Thyroid gland (tissue), 4 donors: ENCODE measurements at regions not wholly inside any gene's neighbourhood (a gene's known extent, or its start where the extent isn't known, plus 50 kb on each side); places are given as distances from the start of the nearest gene placed in this dataset.

Experiments used
- DNase-seq, 2 donors: peaks; one replicate each; pipeline ENCODE4 v3.0.0-alpha.2; 2019
- H3K27ac ChIP-seq, 3 donors: fragments of 200-600 bp; sonication (generic); 1 replicate in 2 of 3; 2 replicates in 1 of 3; pipeline ENCODE4 v1.5.1; 2016 to 2019; ENCODE audit warnings: mild to moderate bottlenecking in 1 of 3, moderate library complexity in 1 of 3
- H3K27me3 ChIP-seq: fragments of 200-600 bp; sonication (generic); one replicate; pipeline ENCODE4 v1.5.1; 2019
- H3K36me3 ChIP-seq, 2 donors: fragments of 200-600 bp; sonication (generic); one replicate each; pipeline ENCODE4 v1.5.1; 2016 to 2019
- H3K4me1 ChIP-seq, 2 donors: fragments of 200-600 bp; sonication (generic); one replicate each; pipeline ENCODE4 v1.5.1; 2017 to 2019
- H3K4me3 ChIP-seq, 3 donors: fragments of 200-600 bp; sonication (generic); replicated peaks in 1 of 3; 1 replicate in 2 of 3; 2 replicates in 1 of 3; pipeline ENCODE4 v1.5.1; 2016; ENCODE audit warnings: mild to moderate bottlenecking in 1 of 3
- H3K9me3 ChIP-seq: fragments of 200-600 bp; sonication (generic); one replicate; pipeline ENCODE4 v1.5.1; 2017
- POLR2A ChIP-seq, 2 donors: fragments of 450-650 bp; IDR thresholded peaks; one replicate each; pipeline ENCODE4 v1.6.1; 2017; ENCODE audit warnings: antibody characterized with exemption in 2 of 2, mild to moderate bottlenecking in 2 of 2, moderate library complexity in 1 of 2
- WGBS, 2 donors: methylation state at CpG; one replicate each; pipeline ENCODE4 v1.1.5; 2017; 5-methylcytosine and 5-hydroxymethylcytosine counted together
- intact Hi-C: fragments of 100-400 bp; cut with DNase I; formaldehyde crosslinking; loops from one replicate; pipeline ENCODE4 v1.15.1; 2023
- TF ChIP-seq, protein P1 (sequence below), 6 experiments: fragments of 200-600 bp in 3 of 6; fragments of 450-650 bp in 3 of 6; sonication (generic) in 3 of 6; IDR thresholded peaks; one replicate each; pipeline ENCODE4 v1.5.1; 2016 to 2019; ENCODE audit warnings: antibody characterized with exemption in 6 of 6, mild to moderate bottlenecking in 2 of 6, inconsistent platforms in 1 of 6, moderate library complexity in 1 of 6

DNA sequence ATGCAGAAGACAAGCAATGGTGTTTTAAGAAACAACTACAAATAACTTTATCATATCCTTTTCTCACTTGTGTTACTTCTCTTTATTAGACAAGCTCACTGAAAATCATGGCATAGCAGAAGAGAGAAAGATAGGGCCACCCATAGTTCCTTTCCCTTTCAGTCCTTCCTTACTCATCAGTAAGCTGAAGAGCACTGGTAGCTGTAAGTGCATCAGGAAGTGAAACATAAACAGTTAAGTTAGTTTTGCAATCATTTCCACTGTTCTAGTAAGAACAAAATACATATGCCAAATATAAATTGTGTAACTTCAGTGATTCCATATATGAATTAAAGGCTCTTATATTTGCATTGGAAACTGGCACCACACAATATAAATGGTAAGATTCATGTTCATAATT, 220.1 kb downstream of the HACE1 start:
- Histone ChIP-seq H3K4me1 (peaks cover 6 to 10% of the 10 kb centered on the region in 2 donors), H3K9me3 (no peaks in the 10 kb centered on the region), H3K27me3 (no peaks in the 10 kb centered on the region), H3K4me3 (no peak overlapping the region), H3K27ac (peak overlapping the region in 1 of 3 donors; percentile 28), H3K36me3 (no peaks in the 10 kb centered on the region)
- intact Hi-C loops = no loop called here
- no peak for DNase-seq
- TF ChIP-seq POLR2A (IDR thresholded peaks at IDR 0.05) = no peak
- TF ChIP-seq, protein P1, sequence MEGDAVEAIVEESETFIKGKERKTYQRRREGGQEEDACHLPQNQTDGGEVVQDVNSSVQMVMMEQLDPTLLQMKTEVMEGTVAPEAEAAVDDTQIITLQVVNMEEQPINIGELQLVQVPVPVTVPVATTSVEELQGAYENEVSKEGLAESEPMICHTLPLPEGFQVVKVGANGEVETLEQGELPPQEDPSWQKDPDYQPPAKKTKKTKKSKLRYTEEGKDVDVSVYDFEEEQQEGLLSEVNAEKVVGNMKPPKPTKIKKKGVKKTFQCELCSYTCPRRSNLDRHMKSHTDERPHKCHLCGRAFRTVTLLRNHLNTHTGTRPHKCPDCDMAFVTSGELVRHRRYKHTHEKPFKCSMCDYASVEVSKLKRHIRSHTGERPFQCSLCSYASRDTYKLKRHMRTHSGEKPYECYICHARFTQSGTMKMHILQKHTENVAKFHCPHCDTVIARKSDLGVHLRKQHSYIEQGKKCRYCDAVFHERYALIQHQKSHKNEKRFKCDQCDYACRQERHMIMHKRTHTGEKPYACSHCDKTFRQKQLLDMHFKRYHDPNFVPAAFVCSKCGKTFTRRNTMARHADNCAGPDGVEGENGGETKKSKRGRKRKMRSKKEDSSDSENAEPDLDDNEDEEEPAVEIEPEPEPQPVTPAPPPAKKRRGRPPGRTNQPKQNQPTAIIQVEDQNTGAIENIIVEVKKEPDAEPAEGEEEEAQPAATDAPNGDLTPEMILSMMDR (IDR thresholded peaks at IDR 0.05) = no peak

DNA sequence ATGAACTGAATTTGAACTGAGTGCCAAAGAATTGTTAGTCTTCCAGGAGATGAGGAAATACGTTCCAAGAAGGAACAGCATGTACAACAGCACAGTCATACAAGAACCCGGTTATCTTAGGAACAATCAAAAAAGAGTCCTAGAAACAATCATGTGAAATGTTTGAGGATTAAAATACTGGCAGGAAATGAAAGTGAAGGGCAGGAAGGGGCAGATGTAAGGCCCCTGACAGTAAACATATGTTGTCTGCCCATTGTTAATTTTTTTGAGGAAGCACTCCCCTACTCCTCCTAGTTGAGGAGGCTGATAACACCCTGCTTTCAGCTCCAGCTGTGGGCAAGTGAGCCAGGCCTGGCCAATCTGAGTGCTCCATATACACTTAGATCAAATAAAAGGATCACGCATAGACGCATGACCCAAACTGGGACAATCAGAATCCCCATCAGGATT, 220.9 kb downstream of the HACE1 start:
- Histone ChIP-seq H3K36me3 (no peaks in the 10 kb centered on the region), H3K27me3 (no peaks in the 10 kb centered on the region), H3K9me3 (no peaks in the 10 kb centered on the region), H3K4me1 (peaks cover 6 to 10% of the 10 kb centered on the region in 2 donors), H3K27ac (peak overlapping the region in 1 of 3 donors; percentile 28), H3K4me3 (no peak overlapping the region)
- TF ChIP-seq, protein P1 (IDR thresholded peaks at IDR 0.05) = no peak
- TF ChIP-seq POLR2A (IDR thresholded peaks at IDR 0.05) = no peak
- 67 to 76% methylated on average over 4 of the region's 4 CpGs for WGBS, 2 donors
- no peak for DNase-seq
- intact Hi-C loops = no loop called here

- no peaks in the 10 kb centered on the region for H3K36me3 ChIP-seq
- WGBS, 2 donors = 84 to 91% methylated on average over 4 of the region's 4 CpGs
- no peak overlapping the region for H3K27ac ChIP-seq
- no peaks in the 10 kb centered on the region for H3K4me1 ChIP-seq
- no peak for TF ChIP-seq POLR2A (IDR thresholded peaks at IDR 0.05)
- TF ChIP-seq, protein P1 (IDR thresholded peaks at IDR 0.05) = no peak
- DNase-seq = no peak
- H3K4me3 ChIP-seq = no peak overlapping the region
- intact Hi-C loops = no loop called here
- H3K9me3 ChIP-seq = no peaks in the 10 kb centered on the region
- no peaks in the 10 kb centered on the region for H3K27me3 ChIP-seq
These were observed 226.6 kb downstream of the HACE1 start for GRCh38 chr6:104633125-104633524.

GRCh38 chr6:104632588-104632987, 227.1 kb downstream of the HACE1 start:
- Histone ChIP-seq H3K4me1 (no peaks in the 10 kb centered on the region), H3K4me3 (no peak overlapping the region), H3K9me3 (no peaks in the 10 kb centered on the region), H3K36me3 (no peaks in the 10 kb centered on the region), H3K27me3 (no peaks in the 10 kb centered on the region), H3K27ac (no peak overlapping the region)
- WGBS, 2 donors = 90 to 98% methylated on average over 2 of the region's 2 CpGs
- DNase-seq = no peak
- TF ChIP-seq, protein P1 (IDR thresholded peaks at IDR 0.05) = no peak
- TF ChIP-seq POLR2A (IDR thresholded peaks at IDR 0.05) = no peak
- intact Hi-C loops = no loop called here

DNA sequence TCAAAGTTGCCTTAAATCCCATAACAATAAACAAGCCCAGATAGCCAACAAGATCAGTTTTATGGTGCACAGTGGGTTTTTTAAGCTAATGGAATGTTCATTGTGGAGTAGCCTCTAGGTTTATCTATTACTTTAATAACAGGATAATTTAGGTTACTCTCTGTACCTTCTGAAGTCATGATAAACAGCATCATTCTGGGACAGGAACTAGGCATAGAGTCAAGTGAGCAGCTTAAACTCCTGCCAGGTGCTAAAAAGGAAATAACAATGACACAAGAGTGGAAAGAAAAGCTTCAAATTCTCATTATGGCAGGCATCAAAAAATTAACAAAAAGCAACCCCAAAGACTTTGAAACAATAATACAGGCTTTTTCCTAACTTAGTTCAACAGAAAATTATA, 228.8 kb downstream of the HACE1 start:
- Histone ChIP-seq H3K36me3 (no peaks in the 10 kb centered on the region), H3K4me3 (no peak overlapping the region), H3K27ac (no peak overlapping the region), H3K4me1 (no peaks in the 10 kb centered on the region), H3K27me3 (no peaks in the 10 kb centered on the region), H3K9me3 (no peaks in the 10 kb centered on the region)
- intact Hi-C loops = no loop called here
- no peak for DNase-seq
- TF ChIP-seq, protein P1 (IDR thresholded peaks at IDR 0.05) = no peak
- no peak for TF ChIP-seq POLR2A (IDR thresholded peaks at IDR 0.05)
